IPS-NIHi7 (cell line): ENCODE measurements at regions not wholly inside any gene's neighbourhood (a gene's known extent, or its start where the extent isn't known, plus 50 kb on each side); places are given as distances from the start of the nearest gene placed in this dataset.
"Not testable (repeated sequence)": the region's sequence is repeated elsewhere in the genome, so short reads cannot be mapped to it uniquely, and the experiment has no call there.

ENCODE experiments used
- DNase-seq: peaks from one replicate; pipeline ENCODE4 v3.0.0; 2012; ENCODE audit warnings: mixed read lengths; ENCODE audit errors: extremely low spot score

- DNase-seq, result no peak
These were observed 331.3 kb upstream of the KLF3 start for GRCh38 chr4:38332699-38333098.

- no peak for DNase-seq
These were observed 330.8 kb upstream of the KLF3 start for GRCh38 chr4:38333219-38333618.

GRCh38 chr4:38334791-38335190 lies 329.2 kb upstream of the KLF3 start:
- no peak for DNase-seq

GRCh38 chr4:38338939-38339338 lies 325.1 kb upstream of the KLF3 start:
- DNase-seq, result not testable (repeated sequence)

GRCh38 chr4:38343608-38344007 lies 320.4 kb upstream of the KLF3 start:
- no peak for DNase-seq

- no peak for DNase-seq
These were observed 319.1 kb upstream of the KLF3 start for GRCh38 chr4:38344929-38345328.

GRCh38 chr4:38347251-38347650 lies 316.7 kb upstream of the KLF3 start:
- DNase-seq, result no peak

GRCh38 chr4:38354421-38354820 lies 309.6 kb upstream of the KLF3 start:
- DNase-seq, result no peak

GRCh38 chr4:38354872-38355271 lies 309.1 kb upstream of the KLF3 start:
- no peak for DNase-seq

GRCh38 chr4:38356686-38357085 lies 307.3 kb upstream of the KLF3 start:
- no peak for DNase-seq

- no peak for DNase-seq
These were observed 306.5 kb upstream of the KLF3 start for GRCh38 chr4:38357546-38357945.

GRCh38 chr4:38359113-38359512 lies 304.9 kb upstream of the KLF3 start:
- no peak for DNase-seq

GRCh38 chr4:38360201-38360600 lies 303.8 kb upstream of the KLF3 start:
- no peak for DNase-seq

GRCh38 chr4:38364383-38364963 lies 299.5 kb upstream of the KLF3 start:
- DNase-seq, result no peak

GRCh38 chr4:38365261-38365660 lies 298.7 kb upstream of the KLF3 start:
- no peak for DNase-seq

- DNase-seq, result no peak
These were observed 298.2 kb upstream of the KLF3 start for GRCh38 chr4:38365748-38366310.

GRCh38 chr4:38366456-38366855 lies 297.5 kb upstream of the KLF3 start:
- DNase-seq, result no peak

- DNase-seq, result no peak
These were observed 297.0 kb upstream of the KLF3 start for GRCh38 chr4:38366997-38367396.

- DNase-seq, result no peak
These were observed 296.3 kb upstream of the KLF3 start for GRCh38 chr4:38367642-38368174.

GRCh38 chr4:38368613-38369012 lies 295.4 kb upstream of the KLF3 start:
- no peak for DNase-seq

GRCh38 chr4:38371391-38371851 lies 292.6 kb upstream of the KLF3 start:
- DNase-seq, result no peak

GRCh38 chr4:38373375-38373774 lies 290.6 kb upstream of the KLF3 start:
- DNase-seq, result no peak

- no peak for DNase-seq
These were observed 286.8 kb upstream of the KLF3 start for GRCh38 chr4:38377195-38377594.

- no peak for DNase-seq
These were observed 285.5 kb upstream of the KLF3 start for GRCh38 chr4:38378478-38378877.
